Endothelial cell of hepatic sinusoid (primary cell): ENCODE measurements at regions not wholly inside any gene's neighbourhood (a gene's known extent, or its start where the extent isn't known, plus 50 kb on each side); places are given as distances from the start of the nearest gene placed in this dataset.
"Not testable (repeated sequence)": the region's sequence is repeated elsewhere in the genome, so short reads cannot be mapped to it uniquely, and the experiment has no call there.

Experiments
- in situ Hi-C: cut with HindIII; loops from 2 replicates; pipeline ENCODE4 v1.10.0; 2017; ENCODE audit warnings: low sequenced_read_pairs

- in situ Hi-C loops = no loop called here
Measured at GRCh38 chr15:69597061-69597592, 144.5 kb downstream of the RPLP1 start.

- in situ Hi-C loops = no loop called here
Measured at GRCh38 chr15:69599271-69599670, 146.7 kb downstream of the RPLP1 start.

GRCh38 chr15:69600556-69601085 lies 148.0 kb downstream of the RPLP1 start:
- in situ Hi-C loops = no loop called here

- in situ Hi-C loops = no loop called here
Measured at GRCh38 chr15:69601711-69602504, 149.3 kb downstream of the RPLP1 start.

- in situ Hi-C loops = no loop called here
Measured at GRCh38 chr15:69602921-69603320, 150.3 kb downstream of the RPLP1 start.

- in situ Hi-C loops = no loop called here
Measured at GRCh38 chr15:69603369-69604071, 150.9 kb downstream of the RPLP1 start.

GRCh38 chr15:69604072-69604411 lies 151.4 kb downstream of the RPLP1 start:
- in situ Hi-C loops = no loop called here

GRCh38 chr15:69606144-69606543 lies 153.5 kb downstream of the RPLP1 start:
- in situ Hi-C loops = no loop called here

- in situ Hi-C loops = no loop called here
Measured at GRCh38 chr15:69606921-69607500, 154.4 kb downstream of the RPLP1 start.

GRCh38 chr15:69608661-69609060 lies 156.0 kb downstream of the RPLP1 start:
- in situ Hi-C loops = no loop called here

GRCh38 chr15:69609176-69609575 lies 156.6 kb downstream of the RPLP1 start:
- in situ Hi-C loops = no loop called here

GRCh38 chr15:69609776-69610175 lies 157.2 kb downstream of the RPLP1 start:
- in situ Hi-C loops = no loop called here

- in situ Hi-C loops = no loop called here
Measured at GRCh38 chr15:69610277-69610676, 157.7 kb downstream of the RPLP1 start.

- in situ Hi-C loops = no loop called here
Measured at GRCh38 chr15:69610858-69611257, 158.2 kb downstream of the RPLP1 start.

- in situ Hi-C loops = no loop called here
Measured at GRCh38 chr15:69612112-69612511, 159.5 kb downstream of the RPLP1 start.

GRCh38 chr15:69613182-69613581 lies 160.6 kb downstream of the RPLP1 start:
- in situ Hi-C loops = no loop called here

GRCh38 chr15:69613988-69614387 lies 161.4 kb downstream of the RPLP1 start:
- in situ Hi-C loops = no loop called here

- in situ Hi-C loops = no loop called here
Measured at GRCh38 chr15:69615736-69616135, 163.1 kb downstream of the RPLP1 start.

- in situ Hi-C loops = no loop called here
Measured at GRCh38 chr15:69616558-69616957, 163.9 kb downstream of the RPLP1 start.

- in situ Hi-C loops = not testable (repeated sequence)
Measured at GRCh38 chr15:69617144-69617543, 164.5 kb downstream of the RPLP1 start.

- in situ Hi-C loops = no loop called here
Measured at GRCh38 chr15:69623392-69624154, 171.0 kb downstream of the RPLP1 start.
